ENCODE measurements at regions not wholly inside any gene's neighbourhood (a gene's known extent, or its start where the extent isn't known, plus 50 kb on each side); places are given as distances from the start of the nearest gene placed in this dataset.

GRCh38 chr2:236910781-236911495 is 174.8 kb upstream of the COPS8 start:
- CTCF ChIA-PET: no interaction called here
- no peak overlapping the region for H3K27ac Mint-ChIP-seq
- Histone ChIP-seq H3K9me3 (ENCODE audit: control insufficient read depth in 1 of 2, insufficient read depth in 1 of 2, low read length in 2 of 2) (no peaks in the 10 kb centered on the region), H3K36me3 (ENCODE audit: insufficient read depth, low read length) (no peaks in the 10 kb centered on the region), H3K4me3 (ENCODE audit: low read length) (no peak overlapping the region), H3K4me1 (ENCODE audit: insufficient read depth, low read length) (no peaks in the 10 kb centered on the region), H3K27me3 (ENCODE audit: control insufficient read depth in 1 of 2, insufficient read depth in 2 of 2, low read length in 2 of 2) (no peaks in the 10 kb centered on the region), H3K27ac (ENCODE audit: low read depth in 1 of 2, low read length in 2 of 2) (no peak overlapping the region)
- POLR2A ChIA-PET: no interaction called here
- ATAC-seq (ENCODE audit: poor library complexity) (no peak), DNase-seq (no peak)
- no peaks in the 10 kb centered on the region for H3K36me3 Mint-ChIP-seq (ENCODE audit: low read depth)
- intact Hi-C loops (cut with DNase I, micrococcal nuclease): no loop called here
- H3K9me3 Mint-ChIP-seq: no peaks in the 10 kb centered on the region
- peaks cover 18% of the 10 kb centered on the region for H3K27me3 Mint-ChIP-seq
- no peaks in the 10 kb centered on the region for H3K4me1 Mint-ChIP-seq (ENCODE audit: low read depth)
- H3K4me3 Mint-ChIP-seq: no peak overlapping the region
- TF ChIP-seq CTCF (IDR thresholded peaks at IDR 0.05): no peak

GRCh38 chr2:236912326-236913120 is 173.2 kb upstream of the COPS8 start:
- Mint-ChIP-seq H3K36me3 (ENCODE audit: low read depth) (no peaks in the 10 kb centered on the region), H3K4me1 (ENCODE audit: low read depth) (no peaks in the 10 kb centered on the region), H3K27ac (no peak overlapping the region), H3K9me3 (no peaks in the 10 kb centered on the region), H3K27me3 (peaks cover 13% of the 10 kb centered on the region), H3K4me3 (no peak overlapping the region)
- Histone ChIP-seq H3K36me3 (ENCODE audit: insufficient read depth, low read length) (no peaks in the 10 kb centered on the region), H3K4me3 (ENCODE audit: low read length) (no peak overlapping the region), H3K9me3 (ENCODE audit: control insufficient read depth in 1 of 2, insufficient read depth in 1 of 2, low read length in 2 of 2) (no peaks in the 10 kb centered on the region), H3K4me1 (ENCODE audit: insufficient read depth, low read length) (no peaks in the 10 kb centered on the region), H3K27ac (ENCODE audit: low read depth in 1 of 2, low read length in 2 of 2) (no peak overlapping the region), H3K27me3 (ENCODE audit: control insufficient read depth in 1 of 2, insufficient read depth in 2 of 2, low read length in 2 of 2) (no peaks in the 10 kb centered on the region)
- ATAC-seq (ENCODE audit: poor library complexity) (no peak), DNase-seq (no peak)
- CTCF ChIA-PET: no interaction called here
- POLR2A ChIA-PET: no interaction called here
- no peak for TF ChIP-seq CTCF (IDR thresholded peaks at IDR 0.05)
- intact Hi-C loops (cut with DNase I, micrococcal nuclease): no loop called here

GRCh38 chr2:236915186-236915585 is 170.5 kb upstream of the COPS8 start:
- Histone ChIP-seq H3K4me1 (ENCODE audit: insufficient read depth, low read length) (no peaks in the 10 kb centered on the region), H3K36me3 (ENCODE audit: insufficient read depth, low read length) (no peaks in the 10 kb centered on the region), H3K27ac (ENCODE audit: low read depth in 1 of 2, low read length in 2 of 2) (no peak overlapping the region), H3K4me3 (ENCODE audit: low read length) (no peak overlapping the region), H3K27me3 (ENCODE audit: control insufficient read depth in 1 of 2, insufficient read depth in 2 of 2, low read length in 2 of 2) (no peaks in the 10 kb centered on the region), H3K9me3 (ENCODE audit: control insufficient read depth in 1 of 2, insufficient read depth in 1 of 2, low read length in 2 of 2) (no peaks in the 10 kb centered on the region)
- no peak for TF ChIP-seq CTCF (IDR thresholded peaks at IDR 0.05)
- Mint-ChIP-seq H3K4me1 (ENCODE audit: low read depth) (no peaks in the 10 kb centered on the region), H3K36me3 (ENCODE audit: low read depth) (no peaks in the 10 kb centered on the region), H3K9me3 (no peaks in the 10 kb centered on the region), H3K27ac (no peak overlapping the region), H3K4me3 (no peak overlapping the region), H3K27me3 (peaks cover 8% of the 10 kb centered on the region)
- intact Hi-C loops (cut with DNase I, micrococcal nuclease): no loop called here
- DNase-seq (no peak), ATAC-seq (ENCODE audit: poor library complexity) (no peak)
- POLR2A ChIA-PET: no interaction called here
- CTCF ChIA-PET: no interaction called here

Data from CD4-positive, alpha-beta T cell (primary cell).